HepG2 (cell line): ENCODE measurements at regions not wholly inside any gene's neighbourhood (a gene's known extent, or its start where the extent isn't known, plus 50 kb on each side); places are given as distances from the start of the nearest gene placed in this dataset.

Experiments
- ATAC-seq: fragments of 200-7000 bp; cut with Tn5 transposase; 3 replicates; pipeline ENCODE4 v1.9.1; 2020; ENCODE audit warnings: mild to moderate bottlenecking, moderate library complexity
- BruUV-seq: library from RNA; stranded (reverse); fragments of 400-500 nt; replicated peaks from 2 replicates; lab custom pipeline; 2021; lab: Mats Ljungman, UMichigan
- CTCF ChIA-PET: fragments of 300-600 bp; formaldehyde crosslinking; extraction: SDS; loops from one replicate; lab custom pipeline; 2021; ENCODE audit warnings: low total read pairs, inconsistent platforms, low intra/inter-chr PET ratio; lab: Yijun Ruan, JAX
- POLR2A ChIA-PET: fragments of 350-600 bp; sonication (Branson Sonifier 250); formaldehyde crosslinking; loops from one replicate; lab custom pipeline; 2020; ENCODE audit warnings: antibody characterized with exemption, inconsistent platforms; lab: Yijun Ruan, JAX
- DNase-seq: peaks from one replicate; pipeline ENCODE4 v3.0.0-alpha.2; 2015; ENCODE audit warnings: low spot score
- FAIRE-seq: peaks from 3 replicates; lab custom pipeline; 2011; peaks lifted over from hg19 to GRCh38; lab: Jason Lieb, UNC
- H2AFZ ChIP-seq: one replicate; pipeline ENCODE4 v1.6.1; 2011; ENCODE audit warnings: low read length, inconsistent platforms
- H3K27ac ChIP-seq: fragments of 300-600 bp; 3 replicates; pipeline ENCODE4 v1.8.0; 2011; ENCODE audit warnings: mixed run types, mild to moderate bottlenecking, mixed read lengths, low read length, inconsistent platforms; ENCODE audit not compliant: insufficient read depth; ENCODE audit errors: extremely low read length
- H3K27me3 ChIP-seq, 2 experiments: fragments of 200-600 bp in 1 of 2; 2 replicates in 1 of 2; 3 replicates in 1 of 2; pipeline versions ENCODE4 v1.6.0 to v1.8.0; 2011; ENCODE audit warnings: low read length in 2 of 2, mild to moderate bottlenecking in 2 of 2, moderate library complexity in 2 of 2, inconsistent platforms in 1 of 2; ENCODE audit not compliant: insufficient read depth in 2 of 2, control insufficient read depth in 1 of 2
- H3K36me3 ChIP-seq, 2 experiments: fragments of 200-600 bp in 1 of 2; replicated peaks in 1 of 2; 2 replicates in 1 of 2; 3 replicates in 1 of 2; pipeline versions ENCODE4 v1.5.1 to v1.8.0; 2011; ENCODE audit warnings: low read length in 2 of 2, inconsistent platforms in 1 of 2; ENCODE audit not compliant: insufficient read depth in 2 of 2, control insufficient read depth in 1 of 2
- H3K4me1 ChIP-seq: 2 replicates; pipeline ENCODE4 v1.5.1; 2012; ENCODE audit warnings: low read length, inconsistent platforms; ENCODE audit not compliant: insufficient read depth
- H3K4me2 ChIP-seq: 2 replicates; pipeline ENCODE4 v1.6.0; 2011; ENCODE audit warnings: low read depth, low read length, inconsistent platforms
- H3K4me3 ChIP-seq, 3 experiments: fragments of 200-600 bp in 1 of 3; sonication (generic), shearing (Covaris generic) in 1 of 3; replicated peaks in 1 of 3; 2 replicates each; pipeline ENCODE4 v1.5.1; 2011 to 2016; ENCODE audit warnings: low read length in 3 of 3, inconsistent platforms in 2 of 3, low read depth in 2 of 3, mild to moderate bottlenecking in 2 of 3, control low read depth in 1 of 3, mixed read lengths in 1 of 3; ENCODE audit not compliant: insufficient read depth in 1 of 3
- H3K79me2 ChIP-seq: one replicate; pipeline ENCODE4 v1.6.1; 2011; ENCODE audit warnings: low read length, inconsistent platforms; ENCODE audit not compliant: insufficient read depth
- H3K9ac ChIP-seq: 2 replicates; pipeline ENCODE4 v1.6.0; 2011; ENCODE audit warnings: mild to moderate bottlenecking, low read depth, low read length, inconsistent platforms; ENCODE audit not compliant: insufficient read depth
- H3K9me3 ChIP-seq: 2 replicates; pipeline ENCODE4 v1.5.1; 2012; ENCODE audit warnings: mild to moderate bottlenecking, low read length
- H4K20me1 ChIP-seq: 2 replicates; pipeline ENCODE4 v1.6.0; 2011; ENCODE audit warnings: inconsistent platforms, mild to moderate bottlenecking, low read length, moderate library complexity; ENCODE audit not compliant: insufficient read depth
- GPN1 ChIP-seq: sonication (generic); formaldehyde crosslinking; IDR thresholded peaks from 2 replicates; pipeline ENCODE4 v1.5.1; 2020; ENCODE audit warnings: missing genetic modification reagents, borderline replicate concordance
- HHEX ChIP-seq: IDR thresholded peaks from 2 replicates; pipeline ENCODE4 v1.6.1; 2016; ENCODE audit warnings: control low read depth
- IRF2 ChIP-seq: IDR thresholded peaks from 2 replicates; pipeline ENCODE4 v1.6.1; 2018; ENCODE audit warnings: missing genetic modification reagents, missing compliant biosample characterization
- NCOA5 ChIP-seq: sonication (generic); formaldehyde crosslinking; IDR thresholded peaks from 2 replicates; pipeline ENCODE4 v1.4.0; 2020; ENCODE audit warnings: missing genetic modification reagents
- NCOR1 ChIP-seq: fragments of 200-600 bp; sonication (generic); IDR thresholded peaks from 2 replicates; pipeline ENCODE4 v1.7.0; 2017; ENCODE audit warnings: antibody characterized with exemption, low read length, borderline replicate concordance
- PLRG1 ChIP-seq: fragments of 450-650 bp; conservative IDR thresholded peaks from 2 replicates; pipeline ENCODE4 v1.6.1; 2016
- SALL1 ChIP-seq: sonication (generic); formaldehyde crosslinking; IDR thresholded peaks from 2 replicates; pipeline ENCODE4 v1.8.0; 2022; ENCODE audit warnings: mild to moderate bottlenecking, missing genetic modification reagents
- SNAPC2 ChIP-seq: sonication (generic); formaldehyde crosslinking; IDR thresholded peaks from 2 replicates; pipeline ENCODE4 v1.8.1; 2022; ENCODE audit warnings: mild to moderate bottlenecking, missing genetic modification reagents
- SP5 ChIP-seq: IDR thresholded peaks from 2 replicates; pipeline ENCODE4 v1.6.1; 2016; ENCODE audit warnings: low read depth, borderline replicate concordance
- ZFP36 ChIP-seq: fragments of 150-350 bp; IDR thresholded peaks from 2 replicates; pipeline ENCODE4 v1.6.1; 2018; ENCODE audit warnings: borderline replicate concordance, low read length, low read depth; ENCODE audit not compliant: partially characterized antibody
- ZMAT3 ChIP-seq: sonication (generic); formaldehyde crosslinking; conservative IDR thresholded peaks from 2 replicates; pipeline ENCODE4 v1.7.0; 2021; ENCODE audit warnings: missing genetic modification reagents
- ZNF121 ChIP-seq: sonication (generic); formaldehyde crosslinking; IDR thresholded peaks from 2 replicates; pipeline ENCODE4 v1.5.0; 2020; ENCODE audit warnings: mild to moderate bottlenecking, missing genetic modification reagents
- ZNF598 ChIP-seq: sonication (generic); formaldehyde crosslinking; IDR thresholded peaks from 2 replicates; pipeline ENCODE4 v1.5.1; 2020; ENCODE audit warnings: mild to moderate bottlenecking, missing genetic modification reagents, borderline replicate concordance
- ZNF775 ChIP-seq: sonication (generic); formaldehyde crosslinking; IDR thresholded peaks from 2 replicates; pipeline ENCODE4 v1.4.0; 2020; ENCODE audit warnings: missing genetic modification reagents, mild to moderate bottlenecking, moderate library complexity, borderline replicate concordance
- ZNF841 ChIP-seq: sonication (generic); formaldehyde crosslinking; IDR thresholded peaks from 2 replicates; pipeline ENCODE4 v1.8.1; 2023; ENCODE audit warnings: missing genetic modification reagents, borderline replicate concordance
- WGBS: methylation state at CpG from one replicate; pipeline ENCODE4 v1.1.6; 2017; ENCODE audit warnings: low lambda C conversion rate; 5-methylcytosine and 5-hydroxymethylcytosine counted together
- in situ Hi-C: cut with HindIII; loops from 2 replicates; pipeline ENCODE4 v1.10.0; 2017; ENCODE audit warnings: low pct_unique_long_range_greater_than_20kb; ENCODE audit not compliant: extremely low pct_ligation_motif_present
- intact Hi-C: fragments of 100-400 bp; cut with micrococcal nuclease; formaldehyde crosslinking; loops from one replicate; pipeline ENCODE4 v1.10.0; 2022; ENCODE audit not compliant: unreplicated experiment
- TF ChIP-seq, protein P1 (sequence below): sonication (generic); formaldehyde crosslinking; IDR thresholded peaks from 2 replicates; pipeline ENCODE4 v1.5.1; 2020; ENCODE audit warnings: missing genetic modification reagents, mild to moderate bottlenecking, borderline replicate concordance
- TF ChIP-seq, protein P2 (sequence below): sonication (generic); formaldehyde crosslinking; IDR thresholded peaks from 2 replicates; pipeline ENCODE4 v1.4.0; 2020; ENCODE audit warnings: missing genetic modification reagents, low read depth, mild to moderate bottlenecking, borderline replicate concordance
- TF ChIP-seq, protein P3 (sequence below): IDR thresholded peaks from 2 replicates; pipeline ENCODE4 v1.6.1; 2016; ENCODE audit warnings: missing compliant biosample characterization, missing genetic modification reagents, borderline replicate concordance
- TF ChIP-seq, protein P4 (sequence below): sonication (generic); formaldehyde crosslinking; IDR thresholded peaks from 2 replicates; pipeline ENCODE4 v1.4.0; 2020; ENCODE audit warnings: missing genetic modification reagents
- TF ChIP-seq, protein P5 (sequence below): sonication (generic); formaldehyde crosslinking; IDR thresholded peaks from 2 replicates; pipeline ENCODE4 v1.9.0; 2021; ENCODE audit warnings: missing genetic modification reagents, mild to moderate bottlenecking, borderline replicate concordance

DNA sequence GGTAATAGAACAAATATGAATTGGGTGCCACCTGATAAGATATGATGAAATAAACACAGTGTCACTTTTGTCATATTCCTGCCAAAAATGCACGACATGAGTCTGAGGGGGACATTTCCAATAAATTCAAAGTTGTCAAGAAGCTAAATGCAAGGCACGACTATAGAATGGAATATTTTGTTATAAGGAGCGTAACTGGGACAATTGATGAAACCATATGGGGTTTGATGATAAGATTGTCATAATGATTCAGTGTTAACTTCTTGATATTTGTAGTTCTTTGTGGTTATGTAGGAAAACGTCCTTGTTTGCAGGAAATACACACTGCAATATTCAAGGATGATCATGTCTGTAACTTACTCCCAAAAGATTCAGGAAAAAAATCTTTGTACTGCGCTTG is 163.3 kb downstream of the MEX3B start:
- Histone ChIP-seq H3K4me2 (no peak overlapping the region), H3K79me2 (no peaks in the 10 kb centered on the region), H4K20me1 (no peaks in the 10 kb centered on the region), H3K27me3 (no peaks in the 10 kb centered on the region; a peak in 1 of 5 replicates), H2AFZ (no peak overlapping the region), H3K9me3 (no peaks in the 10 kb centered on the region), H3K4me3 (no peak overlapping the region), H3K36me3 (no peaks in the 10 kb centered on the region), H3K9ac (no peak overlapping the region), H3K4me1 (no peaks in the 10 kb centered on the region), H3K27ac (no peak overlapping the region)
- BruUV-seq: no TSS peak
- ATAC-seq (no peak), FAIRE-seq (no peak), DNase-seq (no peak)
- 4% methylated on average over 5 of the region's 5 CpGs for WGBS
- POLR2A ChIA-PET: no interaction called here
- no peak for TF ChIP-seq ZNF841 (CRISPR knock-in tag)
- no peak for TF ChIP-seq ZNF598 (CRISPR knock-in tag)
- TF ChIP-seq, protein P1, sequence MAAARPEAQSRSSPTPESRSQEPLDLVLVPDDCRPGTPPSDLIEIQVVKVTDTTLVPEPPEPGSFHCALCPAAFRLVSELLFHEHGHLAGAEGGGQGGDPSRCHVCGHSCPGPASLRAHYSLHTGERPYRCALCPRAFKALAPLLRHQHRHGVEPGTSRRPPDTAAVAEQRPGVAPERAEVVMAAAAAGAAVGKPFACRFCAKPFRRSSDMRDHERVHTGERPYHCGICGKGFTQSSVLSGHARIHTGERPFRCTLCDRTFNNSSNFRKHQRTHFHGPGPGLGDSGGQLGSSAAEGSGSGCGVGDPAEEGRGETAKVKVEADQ (CRISPR knock-in tag): no peak
- no peak for TF ChIP-seq ZNF121
- no peak for TF ChIP-seq NCOR1
- TF ChIP-seq ZFP36: no peak
- TF ChIP-seq, protein P2, sequence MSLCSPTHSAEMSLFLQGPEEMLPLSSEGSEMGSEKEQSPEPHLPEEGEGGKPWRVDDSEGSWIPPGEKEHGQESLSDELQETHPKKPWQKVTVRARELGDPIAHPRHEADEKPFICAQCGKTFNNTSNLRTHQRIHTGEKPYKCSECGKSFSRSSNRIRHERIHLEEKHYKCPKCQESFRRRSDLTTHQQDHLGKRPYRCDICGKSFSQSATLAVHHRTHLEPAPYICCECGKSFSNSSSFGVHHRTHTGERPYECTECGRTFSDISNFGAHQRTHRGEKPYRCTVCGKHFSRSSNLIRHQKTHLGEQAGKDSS (CRISPR knock-in tag): no peak
- TF ChIP-seq PLRG1: no peak
- TF ChIP-seq, protein P3, sequence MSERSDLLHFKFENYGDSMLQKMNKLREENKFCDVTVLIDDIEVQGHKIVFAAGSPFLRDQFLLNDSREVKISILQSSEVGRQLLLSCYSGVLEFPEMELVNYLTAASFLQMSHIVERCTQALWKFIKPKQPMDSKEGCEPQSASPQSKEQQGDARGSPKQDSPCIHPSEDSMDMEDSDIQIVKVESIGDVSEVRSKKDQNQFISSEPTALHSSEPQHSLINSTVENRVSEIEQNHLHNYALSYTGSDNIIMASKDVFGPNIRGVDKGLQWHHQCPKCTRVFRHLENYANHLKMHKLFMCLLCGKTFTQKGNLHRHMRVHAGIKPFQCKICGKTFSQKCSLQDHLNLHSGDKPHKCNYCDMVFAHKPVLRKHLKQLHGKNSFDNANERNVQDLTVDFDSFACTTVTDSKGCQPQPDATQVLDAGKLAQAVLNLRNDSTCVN (CRISPR knock-in tag): no peak
- no peak for TF ChIP-seq ZNF775 (CRISPR knock-in tag)
- TF ChIP-seq NCOA5: no peak
- TF ChIP-seq SP5 (CRISPR knock-in tag): no peak
- TF ChIP-seq SNAPC2 (CRISPR knock-in tag): no peak
- TF ChIP-seq GPN1: no peak
- TF ChIP-seq, protein P4, sequence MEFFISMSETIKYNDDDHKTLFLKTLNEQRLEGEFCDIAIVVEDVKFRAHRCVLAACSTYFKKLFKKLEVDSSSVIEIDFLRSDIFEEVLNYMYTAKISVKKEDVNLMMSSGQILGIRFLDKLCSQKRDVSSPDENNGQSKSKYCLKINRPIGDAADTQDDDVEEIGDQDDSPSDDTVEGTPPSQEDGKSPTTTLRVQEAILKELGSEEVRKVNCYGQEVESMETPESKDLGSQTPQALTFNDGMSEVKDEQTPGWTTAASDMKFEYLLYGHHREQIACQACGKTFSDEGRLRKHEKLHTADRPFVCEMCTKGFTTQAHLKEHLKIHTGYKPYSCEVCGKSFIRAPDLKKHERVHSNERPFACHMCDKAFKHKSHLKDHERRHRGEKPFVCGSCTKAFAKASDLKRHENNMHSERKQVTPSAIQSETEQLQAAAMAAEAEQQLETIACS (CRISPR knock-in tag): no peak
- no peak for TF ChIP-seq ZMAT3 (CRISPR knock-in tag)
- TF ChIP-seq, protein P5, sequence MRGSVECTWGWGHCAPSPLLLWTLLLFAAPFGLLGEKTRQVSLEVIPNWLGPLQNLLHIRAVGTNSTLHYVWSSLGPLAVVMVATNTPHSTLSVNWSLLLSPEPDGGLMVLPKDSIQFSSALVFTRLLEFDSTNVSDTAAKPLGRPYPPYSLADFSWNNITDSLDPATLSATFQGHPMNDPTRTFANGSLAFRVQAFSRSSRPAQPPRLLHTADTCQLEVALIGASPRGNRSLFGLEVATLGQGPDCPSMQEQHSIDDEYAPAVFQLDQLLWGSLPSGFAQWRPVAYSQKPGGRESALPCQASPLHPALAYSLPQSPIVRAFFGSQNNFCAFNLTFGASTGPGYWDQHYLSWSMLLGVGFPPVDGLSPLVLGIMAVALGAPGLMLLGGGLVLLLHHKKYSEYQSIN (CRISPR knock-in tag): no peak
- TF ChIP-seq IRF2 (CRISPR knock-in tag): no peak
- TF ChIP-seq HHEX: no peak
- no peak for TF ChIP-seq SALL1 (CRISPR knock-in tag)
- intact Hi-C loops (no loop called here), in situ Hi-C loops (no loop called here)
- CTCF ChIA-PET: no interaction called here
